ENCODE measurements at regions not wholly inside any gene's neighbourhood (a gene's known extent, or its start where the extent isn't known, plus 50 kb on each side); places are given as distances from the start of the nearest gene placed in this dataset.

DNA sequence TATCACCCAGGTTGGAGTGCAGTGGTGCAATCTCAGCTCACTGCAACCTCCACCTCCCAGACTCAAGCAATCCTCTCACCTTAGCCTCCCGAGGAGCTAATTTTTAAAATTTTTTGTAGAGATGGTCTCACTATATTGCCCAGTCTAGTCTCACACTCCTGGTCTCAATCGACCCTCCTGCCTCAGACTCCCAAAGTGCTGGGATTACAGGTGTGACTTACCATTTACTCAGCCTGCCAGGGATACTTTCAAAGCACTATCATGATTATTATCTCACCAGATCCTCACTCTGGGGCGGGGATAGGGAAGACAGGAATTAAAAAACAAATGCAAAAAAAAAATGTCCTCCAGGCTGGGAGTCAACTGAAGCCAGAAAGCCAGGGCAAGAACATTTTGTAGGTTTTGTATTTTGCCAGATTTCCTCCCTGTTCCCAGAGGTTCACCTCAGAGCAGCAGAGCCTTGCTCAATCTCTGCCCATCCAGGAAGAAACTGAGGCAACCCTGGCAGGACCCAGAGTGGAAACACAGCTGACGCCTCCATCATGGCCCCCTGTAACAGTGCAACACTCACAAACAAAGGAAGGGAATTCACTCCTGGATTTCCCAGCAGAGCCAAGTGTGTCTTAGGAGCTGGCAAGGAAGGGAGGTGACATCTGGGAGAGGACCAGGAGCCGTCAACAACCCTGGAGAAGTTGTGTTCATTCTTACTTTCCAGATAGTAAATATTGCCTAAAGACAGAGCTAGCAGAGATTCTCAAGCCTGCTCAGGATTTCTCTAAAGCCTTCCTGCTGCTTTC is 73.9 kb downstream of the IRF2BPL start:
- Mint-ChIP-seq H3K4me1 (ENCODE audit: low read depth, unreplicated experiment) (peaks cover 29% of the 10 kb centered on the region), H3K27ac (ENCODE audit: unreplicated experiment) (peak overlapping the region; percentile 64)
- no peak for DNase-seq

GRCh38 chr14:76953311-76953945 is 75.1 kb downstream of the IRF2BPL start:
- H3K27me3 Mint-ChIP-seq (ENCODE audit: unreplicated experiment): peaks cover 9% of the 10 kb centered on the region
- no peak for DNase-seq
- peaks cover 31% of the 10 kb centered on the region for H3K4me1 Mint-ChIP-seq (ENCODE audit: low read depth, unreplicated experiment)
- H3K36me3 Mint-ChIP-seq (ENCODE audit: unreplicated experiment): no peaks in the 10 kb centered on the region
- no peak for TF ChIP-seq CTCF (IDR thresholded peaks at IDR 0.05; ENCODE audit: partially characterized antibody, unreplicated experiment)
- H3K4me3 Mint-ChIP-seq (ENCODE audit: unreplicated experiment): no peak overlapping the region
- peaks cover 14% of the 10 kb centered on the region for H3K9me3 Mint-ChIP-seq (ENCODE audit: unreplicated experiment)
- H3K27ac Mint-ChIP-seq (ENCODE audit: unreplicated experiment): no peak overlapping the region

More for the DNA sequence above, 73.9 kb downstream of the IRF2BPL start:
- TF ChIP-seq CTCF (IDR thresholded peaks at IDR 0.05; ENCODE audit: partially characterized antibody, unreplicated experiment): no peak
- Mint-ChIP-seq H3K36me3 (ENCODE audit: unreplicated experiment) (no peaks in the 10 kb centered on the region), H3K4me3 (ENCODE audit: unreplicated experiment) (peak overlapping the region; percentile 14), H3K27me3 (ENCODE audit: unreplicated experiment) (peaks cover 9% of the 10 kb centered on the region), H3K9me3 (ENCODE audit: unreplicated experiment) (peaks cover 11% of the 10 kb centered on the region)

DNA sequence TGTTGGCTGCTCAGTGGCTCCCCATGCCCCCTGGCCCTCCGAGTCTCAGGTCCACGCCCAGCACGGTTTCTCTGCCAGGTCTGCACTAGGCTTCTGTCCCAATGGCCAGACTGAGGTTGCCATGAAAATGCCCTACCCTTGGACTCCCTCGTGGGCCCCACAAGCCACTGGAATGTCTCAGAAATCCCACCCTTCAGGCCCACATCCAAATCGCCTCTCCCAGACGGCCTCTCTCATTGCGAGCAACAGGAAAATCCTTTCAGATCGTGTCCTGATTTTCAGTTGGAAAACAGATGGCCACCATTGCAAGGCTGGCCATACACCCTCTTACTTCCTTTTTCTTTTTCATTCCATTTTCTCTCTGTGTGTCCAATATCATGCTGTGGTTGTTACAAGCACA is 77.3 kb downstream of the IRF2BPL start:
- no peak overlapping the region for H3K27ac Mint-ChIP-seq (ENCODE audit: unreplicated experiment)
- peak overlapping the region; percentile 31 for H3K4me3 Mint-ChIP-seq (ENCODE audit: unreplicated experiment)

DNA sequence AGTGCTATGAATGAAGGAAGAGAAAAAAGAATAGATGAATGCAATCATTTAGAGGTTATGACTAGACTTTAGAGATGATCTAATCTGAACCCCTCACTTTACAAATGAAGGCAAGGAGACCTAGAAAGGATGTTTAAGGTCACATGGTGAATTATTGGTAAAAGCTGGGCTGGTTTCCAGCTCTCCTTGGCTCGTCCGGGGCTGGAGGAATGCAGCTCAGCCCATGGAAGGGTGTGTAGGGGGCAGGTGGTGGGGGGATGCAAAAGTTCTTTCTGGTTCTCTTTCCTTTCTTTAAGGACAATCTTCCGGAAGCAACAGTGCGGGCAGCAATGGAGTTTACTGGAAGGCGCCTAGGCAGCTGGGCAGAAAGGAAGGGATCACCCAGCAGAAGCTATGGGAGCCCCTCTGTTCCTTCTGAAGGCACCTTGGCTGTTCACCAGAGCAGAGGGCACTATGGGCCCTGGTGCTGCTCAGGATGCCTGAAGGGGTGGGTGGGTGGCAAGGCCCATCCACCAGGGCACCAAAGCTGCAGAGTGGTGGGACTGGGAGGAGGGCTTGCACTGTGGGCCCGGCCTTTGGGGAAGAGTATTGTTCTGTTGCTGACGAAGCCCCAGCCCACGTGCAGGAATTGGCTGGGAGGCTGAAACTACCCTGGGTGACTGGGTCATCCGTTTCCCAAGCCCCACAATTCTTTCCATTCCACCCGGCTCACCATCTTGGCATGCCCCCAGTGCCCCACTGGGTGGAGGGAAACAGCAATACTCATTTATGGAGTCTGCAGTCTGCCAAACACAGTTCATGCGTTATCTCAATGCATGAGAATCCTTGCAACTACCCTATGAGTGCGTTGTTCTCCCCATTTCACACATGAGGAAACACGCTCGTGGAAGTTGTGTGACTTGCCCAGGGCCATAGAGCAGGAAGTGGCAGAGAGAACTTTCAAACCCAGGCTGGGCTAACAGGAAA is 78.2 kb downstream of the IRF2BPL start:
- H3K4me1 Mint-ChIP-seq (ENCODE audit: low read depth, unreplicated experiment): peaks cover 32% of the 10 kb centered on the region
- no peaks in the 10 kb centered on the region for H3K36me3 Mint-ChIP-seq (ENCODE audit: unreplicated experiment)
- no peak for DNase-seq
- peaks cover 5% of the 10 kb centered on the region for H3K27me3 Mint-ChIP-seq (ENCODE audit: unreplicated experiment)
- peaks cover 11% of the 10 kb centered on the region for H3K9me3 Mint-ChIP-seq (ENCODE audit: unreplicated experiment)
- TF ChIP-seq CTCF (IDR thresholded peaks at IDR 0.05; ENCODE audit: partially characterized antibody, unreplicated experiment): no peak
- H3K27ac Mint-ChIP-seq (ENCODE audit: unreplicated experiment): no peak overlapping the region
- H3K4me3 Mint-ChIP-seq (ENCODE audit: unreplicated experiment): no peak overlapping the region

More for the DNA sequence above, 77.3 kb downstream of the IRF2BPL start:
- peaks cover 15% of the 10 kb centered on the region for H3K9me3 Mint-ChIP-seq (ENCODE audit: unreplicated experiment)
- no peak for DNase-seq
- TF ChIP-seq CTCF (IDR thresholded peaks at IDR 0.05; ENCODE audit: partially characterized antibody, unreplicated experiment): no peak
- peaks cover 40% of the 10 kb centered on the region for H3K4me1 Mint-ChIP-seq (ENCODE audit: low read depth, unreplicated experiment)
- peaks cover 8% of the 10 kb centered on the region for H3K27me3 Mint-ChIP-seq (ENCODE audit: unreplicated experiment)
- H3K36me3 Mint-ChIP-seq (ENCODE audit: unreplicated experiment): no peaks in the 10 kb centered on the region

Measured in glutamatergic neuron (in vitro differentiated cells).